CD14-positive monocyte (primary cell): ENCODE measurements at regions not wholly inside any gene's neighbourhood (a gene's known extent, or its start where the extent isn't known, plus 50 kb on each side); places are given as distances from the start of the nearest gene placed in this dataset.
"Not testable (repeated sequence)": the region's sequence is repeated elsewhere in the genome, so short reads cannot be mapped to it uniquely, and the experiment has no call there.

Experiments
- DNase-seq, 3 donors: peaks; one replicate each; pipeline ENCODE4 v3.0.0-alpha.2; 2011 to 2022
- H2AFZ ChIP-seq: 2 replicates; pipeline ENCODE4 v1.6.0; 2012; ENCODE audit warnings: mild to moderate bottlenecking, low read depth, low read length, inconsistent platforms; ENCODE audit not compliant: insufficient read depth, poor library complexity, severe bottlenecking
- H3K27ac ChIP-seq, 2 donors: 1 replicate in 1 of 2; 2 replicates in 1 of 2; pipeline ENCODE4 v1.5.1; 2012 to 2013; ENCODE audit warnings: low read length in 2 of 2, control low read depth in 1 of 2, inconsistent platforms in 1 of 2, low read depth in 1 of 2, mild to moderate bottlenecking in 1 of 2
- H3K27me3 ChIP-seq, 2 donors: one replicate each; pipeline versions ENCODE4 v1.6.0 to v1.6.1; 2011 to 2013; ENCODE audit warnings: low read length in 2 of 2; ENCODE audit not compliant: control insufficient read depth in 2 of 2, insufficient read depth in 2 of 2
- H3K36me3 ChIP-seq, 2 donors: replicated peaks in 1 of 2; 1 replicate in 1 of 2; 2 replicates in 1 of 2; pipeline versions ENCODE4 v1.5.1 to v1.6.1; 2012 to 2013; ENCODE audit warnings: low read length in 2 of 2, control low read depth in 1 of 2, inconsistent platforms in 1 of 2, mild to moderate bottlenecking in 1 of 2; ENCODE audit not compliant: insufficient read depth in 2 of 2, control insufficient read depth in 1 of 2
- H3K4me1 ChIP-seq, 2 donors: 1 replicate in 1 of 2; 2 replicates in 1 of 2; pipeline versions ENCODE4 v1.5.1 to v1.6.1; 2012 to 2013; ENCODE audit warnings: low read length in 2 of 2, control low read depth in 1 of 2, inconsistent platforms in 1 of 2, mild to moderate bottlenecking in 1 of 2, moderate library complexity in 1 of 2; ENCODE audit not compliant: insufficient read depth in 2 of 2, control insufficient read depth in 1 of 2
- H3K4me2 ChIP-seq: replicated peaks from 2 replicates; pipeline ENCODE3; 2012; ENCODE audit warnings: low read length, moderate library complexity, mild to moderate bottlenecking; ENCODE audit not compliant: poor library complexity, severe bottlenecking; ENCODE audit errors: extremely low read depth
- H3K4me3 ChIP-seq, 3 experiments: fragments of 200-600 bp in 1 of 3; sonication (generic) in 1 of 3; replicated peaks in 1 of 3; 1 replicate in 2 of 3; 2 replicates in 1 of 3; pipeline ENCODE4 v1.5.1; 2011 to 2013; ENCODE audit warnings: low read length in 3 of 3, mild to moderate bottlenecking in 3 of 3, control low read depth in 2 of 3, low read depth in 2 of 3, inconsistent platforms in 1 of 3, moderate library complexity in 1 of 3
- H3K79me2 ChIP-seq: 2 replicates; pipeline ENCODE4 v1.6.0; 2012; ENCODE audit warnings: mild to moderate bottlenecking, control low read depth, inconsistent platforms, low read length, moderate library complexity; ENCODE audit not compliant: insufficient read depth
- H3K9ac ChIP-seq: 2 replicates; pipeline ENCODE4 v1.6.0; 2017; ENCODE audit warnings: low read length, mild to moderate bottlenecking; ENCODE audit not compliant: insufficient read depth, poor library complexity, severe bottlenecking
- H3K9me3 ChIP-seq, 2 donors: replicated peaks in 1 of 2; 1 replicate in 1 of 2; 2 replicates in 1 of 2; pipeline versions ENCODE4 v1.5.1 to v1.6.1; 2012 to 2013; ENCODE audit warnings: low read length in 2 of 2, control low read depth in 1 of 2; ENCODE audit not compliant: control insufficient read depth in 1 of 2, insufficient read depth in 1 of 2
- H4K20me1 ChIP-seq: 2 replicates; pipeline ENCODE4 v1.6.0; 2012; ENCODE audit warnings: mild to moderate bottlenecking, low read length, control low read depth, moderate library complexity; ENCODE audit not compliant: insufficient read depth
- H3K27ac Mint-ChIP-seq, 7 donors: one replicate each; pipeline ENCODE4 v1.8.0; 2020; ENCODE audit warnings: mild to moderate bottlenecking in 7 of 7, mixed read lengths in 7 of 7, moderate library complexity in 6 of 7, inconsistent platforms in 2 of 7
- H3K27me3 Mint-ChIP-seq, 3 donors: one replicate each; pipeline ENCODE4 v1.8.0; 2021 to 2022; ENCODE audit warnings: low read depth in 3 of 3, mild to moderate bottlenecking in 3 of 3, mixed read lengths in 3 of 3, moderate library complexity in 3 of 3, inconsistent platforms in 1 of 3
- H3K36me3 Mint-ChIP-seq, 2 donors: one replicate each; pipeline ENCODE4 v1.8.0; 2020; ENCODE audit warnings: mixed read lengths in 2 of 2, inconsistent platforms in 1 of 2, mild to moderate bottlenecking in 1 of 2
- H3K4me1 Mint-ChIP-seq: one replicate; pipeline ENCODE4 v1.8.0; 2020; ENCODE audit warnings: mild to moderate bottlenecking, mixed read lengths
- H3K4me3 Mint-ChIP-seq, 2 donors: one replicate each; pipeline ENCODE4 v1.8.0; 2020; ENCODE audit warnings: mild to moderate bottlenecking in 2 of 2, mixed read lengths in 2 of 2, moderate library complexity in 1 of 2
- H3K9me3 Mint-ChIP-seq, 7 donors: one replicate each; pipeline ENCODE4 v1.8.0; 2020 to 2022; ENCODE audit warnings: mixed read lengths in 7 of 7, mild to moderate bottlenecking in 6 of 7, moderate library complexity in 6 of 7, inconsistent platforms in 2 of 7
- CTCF ChIP-seq: fragments of 200-600 bp; IDR thresholded peaks from one replicate; pipeline ENCODE4 v1.8.0; 2022; ENCODE audit warnings: antibody characterized with exemption, mild to moderate bottlenecking
- WGBS: methylation state at CpG from one replicate; pipeline ENCODE4 v1.1.5; 2013; ENCODE audit warnings: missing lambda C conversion rate; ENCODE audit not compliant: insufficient coverage; 5-methylcytosine and 5-hydroxymethylcytosine counted together
- intact Hi-C, 2 donors: fragments of 100-400 bp; cut with micrococcal nuclease; formaldehyde crosslinking; loops; one replicate each; pipeline versions ENCODE4 v1.15.0 to v1.15.1; 2023

- H3K4me1 ChIP-seq, H3K4me1 Mint-ChIP-seq, H3K9me3 Mint-ChIP-seq, H3K9me3 ChIP-seq, DNase-seq, H3K27me3 Mint-ChIP-seq, H3K4me2 ChIP-seq, H4K20me1 ChIP-seq, H3K36me3 Mint-ChIP-seq, H3K4me3 ChIP-seq, H3K27me3 ChIP-seq, H3K79me2 ChIP-seq, H3K4me3 Mint-ChIP-seq, H3K36me3 ChIP-seq, H3K9ac ChIP-seq, H2AFZ ChIP-seq, H3K27ac ChIP-seq: not testable (repeated sequence)
- peak overlapping the region in 1 of 7 donors; percentile 3 for H3K27ac Mint-ChIP-seq
- intact Hi-C loops = loop anchor here in 1 of 2 donors (10.0 kb wide), 1 partner anchor 690 kb away; no protein-coding TSS in a partner anchor
- 67% methylated on average over 1 of the region's 3 CpGs for WGBS
These were observed 78.0 kb upstream of the VKORC1L1 start for GRCh38 chr7:65794671-65795391.

GRCh38 chr7:65795392-65795716 is 77.5 kb upstream of the VKORC1L1 start:
- not testable (repeated sequence) for H3K27ac Mint-ChIP-seq

DNA sequence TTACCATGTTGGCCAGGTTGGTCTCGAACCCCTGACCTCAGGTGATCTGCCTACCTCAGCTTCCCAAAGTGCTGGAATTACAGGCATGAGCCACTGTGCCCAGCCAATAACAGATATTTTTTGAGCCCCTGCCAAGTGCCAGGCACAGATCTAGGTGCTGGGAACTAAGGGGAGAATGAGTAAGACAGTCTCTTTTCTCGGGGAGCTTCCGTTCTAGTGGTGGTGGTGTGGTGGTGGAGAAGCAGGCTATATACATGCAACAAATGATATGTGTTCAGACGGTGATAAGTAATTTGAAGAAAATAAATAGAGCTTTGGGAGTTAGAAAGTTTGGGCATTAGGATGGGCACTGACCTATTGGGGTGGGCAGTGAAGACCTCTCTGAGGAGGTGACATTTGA is 76.7 kb upstream of the VKORC1L1 start:
- H3K9me3 Mint-ChIP-seq = peaks cover 0 to 2% (median 0%) of the 10 kb centered on the region in 7 donors
- no peaks in the 10 kb centered on the region for H3K36me3 Mint-ChIP-seq
- intact Hi-C loops = loop anchor here in 1 of 2 donors (10.0 kb wide), 1 partner anchor 691 kb away; no protein-coding TSS in a partner anchor
- Histone ChIP-seq H3K27ac (no peak overlapping the region), H3K9ac (no peak overlapping the region), H3K79me2 (no peaks in the 10 kb centered on the region), H3K4me1 (no peaks in the 10 kb centered on the region), H3K27me3 (no peaks in the 10 kb centered on the region), H3K9me3 (no peaks in the 10 kb centered on the region), H3K4me3 (no peak overlapping the region), H3K36me3 (no peaks in the 10 kb centered on the region), H3K4me2 (no peak overlapping the region), H4K20me1 (no peaks in the 10 kb centered on the region), H2AFZ (no peak overlapping the region)
- no peak for DNase-seq
- H3K4me1 Mint-ChIP-seq = no peaks in the 10 kb centered on the region
- peaks cover 0 to 2% (median 2%) of the 10 kb centered on the region in 3 donors for H3K27me3 Mint-ChIP-seq
- TF ChIP-seq CTCF = no peak
- WGBS = 98% methylated on average over 3 of the region's 4 CpGs
- H3K27ac Mint-ChIP-seq = no peak overlapping the region
- no peak overlapping the region for H3K4me3 Mint-ChIP-seq

More at GRCh38 chr7:65795392-65795716, 77.5 kb upstream of the VKORC1L1 start:
- intact Hi-C loops = loop anchor here in 1 of 2 donors (10.0 kb wide), 1 partner anchor 691 kb away; no protein-coding TSS in a partner anchor
- not testable (repeated sequence) for H2AFZ ChIP-seq, DNase-seq, H3K27ac ChIP-seq, H3K36me3 ChIP-seq, H3K9me3 ChIP-seq, H3K4me1 ChIP-seq, H3K9me3 Mint-ChIP-seq, H3K36me3 Mint-ChIP-seq, H3K79me2 ChIP-seq, H3K27me3 ChIP-seq, H3K9ac ChIP-seq, H3K4me1 Mint-ChIP-seq, H3K4me3 ChIP-seq, H3K4me2 ChIP-seq, H4K20me1 ChIP-seq, H3K4me3 Mint-ChIP-seq, H3K27me3 Mint-ChIP-seq
- WGBS = 93% methylated on average over 3 of the region's 4 CpGs

GRCh38 chr7:65797086-65797485 is 75.8 kb upstream of the VKORC1L1 start:
- WGBS = 90% methylated on average over 6 of the region's 9 CpGs
- H3K36me3 Mint-ChIP-seq, DNase-seq: not testable (repeated sequence)

More at GRCh38 chr7:65797086-65797485, 75.8 kb upstream of the VKORC1L1 start:
- H3K27me3 ChIP-seq, H2AFZ ChIP-seq, H3K27ac ChIP-seq, H3K9ac ChIP-seq, H3K27ac Mint-ChIP-seq, H3K4me3 ChIP-seq, H3K9me3 Mint-ChIP-seq, H3K9me3 ChIP-seq, H3K4me2 ChIP-seq, H3K79me2 ChIP-seq, H3K27me3 Mint-ChIP-seq, H3K4me1 ChIP-seq, H3K4me3 Mint-ChIP-seq, H4K20me1 ChIP-seq, H3K4me1 Mint-ChIP-seq, H3K36me3 ChIP-seq: not testable (repeated sequence)
- intact Hi-C loops = loop anchor here in 1 of 2 donors (10.0 kb wide), 1 partner anchor 692 kb away; no protein-coding TSS in a partner anchor
